Skeletal muscle tissue (tissue), 3 donors: ENCODE measurements at regions not wholly inside any gene's neighbourhood (a gene's known extent, or its start where the extent isn't known, plus 50 kb on each side); places are given as distances from the start of the nearest gene placed in this dataset.

ENCODE experiments used
- H3K27ac ChIP-seq: one replicate; pipeline ENCODE4 v1.7.0; 2013; ENCODE audit warnings: mild to moderate bottlenecking, low read depth, low read length, inconsistent platforms
- H3K27me3 ChIP-seq, 3 donors: one replicate each; pipeline ENCODE4 v1.7.0; 2013; ENCODE audit warnings: low read length in 3 of 3; ENCODE audit not compliant: control insufficient read depth in 3 of 3, insufficient read depth in 3 of 3
- H3K36me3 ChIP-seq, 3 donors: one replicate each; pipeline ENCODE4 v1.7.0; 2013; ENCODE audit warnings: low read length in 3 of 3; ENCODE audit not compliant: control insufficient read depth in 3 of 3, insufficient read depth in 3 of 3
- H3K4me1 ChIP-seq, 3 donors: one replicate each; pipeline ENCODE4 v1.7.0; 2013; ENCODE audit warnings: low read length in 3 of 3, mild to moderate bottlenecking in 3 of 3; ENCODE audit not compliant: control insufficient read depth in 3 of 3, insufficient read depth in 3 of 3
- H3K4me3 ChIP-seq, 3 donors: one replicate each; pipeline ENCODE4 v1.7.0; 2013; ENCODE audit warnings: low read length in 3 of 3
- H3K9ac ChIP-seq, 3 donors: one replicate each; pipeline ENCODE4 v1.7.0; 2013; ENCODE audit warnings: low read length in 3 of 3, mild to moderate bottlenecking in 3 of 3, moderate library complexity in 2 of 3, low read depth in 1 of 3
- H3K9me3 ChIP-seq, 3 donors: one replicate each; pipeline ENCODE4 v1.7.0; 2013; ENCODE audit warnings: low read length in 3 of 3; ENCODE audit not compliant: control insufficient read depth in 3 of 3
- donor health status: Osteomylitis.

- Histone ChIP-seq H3K36me3 (no peaks in the 10 kb centered on the region), H3K9me3 (no peaks in the 10 kb centered on the region), H3K9ac (no peak overlapping the region)
Measured at GRCh38 chr2:5215989-5216607, 476.1 kb upstream of the SOX11 start.

DNA sequence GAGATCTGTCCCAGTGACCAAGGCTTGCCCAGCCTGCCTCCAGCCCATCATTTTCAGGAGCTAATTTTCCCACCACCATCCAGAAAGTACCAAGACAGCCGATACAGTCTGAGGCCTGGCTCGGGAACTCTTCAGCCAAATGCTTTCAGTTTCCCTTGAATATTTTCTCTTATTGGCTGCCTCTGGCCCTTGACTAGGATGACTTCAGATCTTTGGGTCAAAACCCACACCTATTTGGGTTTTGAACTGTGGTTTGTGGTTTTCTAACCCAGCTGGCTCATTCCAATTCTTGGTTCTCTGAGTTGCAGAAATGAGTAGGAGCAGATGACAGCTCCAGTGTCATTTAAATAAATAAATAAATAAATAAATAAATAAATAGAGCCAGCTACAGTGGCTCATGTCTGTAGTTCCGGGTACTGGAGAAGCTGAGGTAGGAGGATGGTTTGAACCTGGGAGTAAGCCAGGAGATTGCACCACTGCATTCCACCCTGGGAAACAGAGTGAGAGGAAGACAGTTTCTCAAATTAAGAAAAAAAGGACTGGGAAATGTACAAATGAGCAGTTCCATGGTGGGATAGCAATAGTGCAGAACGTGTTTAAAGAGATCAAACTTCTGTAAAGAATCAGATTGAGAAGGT lies 465.0 kb upstream of the SOX11 start:
- Histone ChIP-seq H3K27me3 (no peaks in the 10 kb centered on the region), H3K4me1 (peaks cover 0 to 4% (median 2%) of the 10 kb centered on the region in 3 donors), H3K27ac (no peak overlapping the region), H3K9me3 (no peaks in the 10 kb centered on the region), H3K9ac (no peak overlapping the region), H3K4me3 (no peak overlapping the region), H3K36me3 (no peaks in the 10 kb centered on the region)

More at GRCh38 chr2:5215989-5216607, 476.1 kb upstream of the SOX11 start:
- H3K4me3 ChIP-seq = no peak overlapping the region
- H3K27me3 ChIP-seq = no peaks in the 10 kb centered on the region
- no peak overlapping the region for H3K27ac ChIP-seq
- no peaks in the 10 kb centered on the region for H3K4me1 ChIP-seq

DNA sequence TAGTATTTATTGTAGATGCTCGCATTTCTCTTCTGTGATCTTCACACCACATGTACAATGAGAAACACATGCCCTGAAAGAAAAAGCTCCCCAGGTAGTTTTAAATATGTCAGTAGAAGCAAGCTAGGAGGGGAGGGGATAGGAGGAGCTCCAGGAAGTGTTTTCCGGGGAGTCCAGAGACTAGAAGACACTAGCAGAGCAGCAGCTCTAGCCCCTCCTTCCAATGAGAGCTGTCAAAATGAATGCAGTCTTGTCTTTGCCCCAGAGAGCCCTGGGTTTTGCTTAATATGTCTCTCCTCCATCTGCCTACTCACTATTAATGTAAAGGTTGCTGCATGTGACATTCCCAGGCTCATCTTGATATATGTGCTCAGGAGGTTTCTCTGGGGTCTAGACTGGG lies 462.6 kb upstream of the SOX11 start:
- no peaks in the 10 kb centered on the region for H3K27me3 ChIP-seq
- H3K36me3 ChIP-seq = no peaks in the 10 kb centered on the region

GRCh38 chr2:5230444-5230843 lies 461.7 kb upstream of the SOX11 start:
- Histone ChIP-seq H3K9me3 (no peaks in the 10 kb centered on the region), H3K4me3 (no peak overlapping the region), H3K27me3 (no peaks in the 10 kb centered on the region)

More for the DNA sequence above, 462.6 kb upstream of the SOX11 start:
- Histone ChIP-seq H3K27ac (no peak overlapping the region), H3K9me3 (no peaks in the 10 kb centered on the region), H3K9ac (no peak overlapping the region), H3K4me3 (no peak overlapping the region), H3K4me1 (peaks cover 0 to 4% (median 2%) of the 10 kb centered on the region in 3 donors)

GRCh38 chr2:5230855-5231254 lies 461.3 kb upstream of the SOX11 start:
- peaks cover 0 to 4% (median 2%) of the 10 kb centered on the region in 3 donors for H3K4me1 ChIP-seq
- no peak overlapping the region for H3K4me3 ChIP-seq
- H3K9me3 ChIP-seq = no peaks in the 10 kb centered on the region
- no peaks in the 10 kb centered on the region for H3K27me3 ChIP-seq
- H3K27ac ChIP-seq = no peak overlapping the region
- no peak overlapping the region for H3K9ac ChIP-seq
- no peaks in the 10 kb centered on the region for H3K36me3 ChIP-seq

More at GRCh38 chr2:5230444-5230843, 461.7 kb upstream of the SOX11 start:
- Histone ChIP-seq H3K9ac (no peak overlapping the region), H3K36me3 (no peaks in the 10 kb centered on the region), H3K27ac (no peak overlapping the region), H3K4me1 (peaks cover 0 to 4% (median 2%) of the 10 kb centered on the region in 3 donors)

DNA sequence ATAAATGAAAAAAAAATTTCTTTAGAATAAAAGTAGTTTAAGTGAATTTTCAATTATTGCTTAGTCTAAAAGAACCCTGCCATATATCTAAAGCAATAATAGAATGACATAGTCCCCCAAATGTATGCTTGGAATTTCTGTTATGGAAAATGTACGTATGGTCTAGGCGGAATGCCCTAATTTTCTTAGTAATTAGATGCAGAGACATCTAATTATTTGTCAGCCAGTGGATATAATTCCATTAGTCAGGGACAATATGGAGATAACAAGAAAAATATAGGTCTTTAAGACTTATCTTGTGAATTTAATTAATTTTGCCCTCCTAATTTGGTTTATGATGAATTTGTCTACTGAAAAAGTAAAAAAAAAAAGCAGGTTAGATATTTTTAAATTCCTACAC lies 460.9 kb upstream of the SOX11 start:
- Histone ChIP-seq H3K36me3 (no peaks in the 10 kb centered on the region), H3K4me1 (peaks cover 0 to 4% (median 2%) of the 10 kb centered on the region in 3 donors), H3K27ac (no peak overlapping the region), H3K4me3 (no peak overlapping the region), H3K9ac (no peak overlapping the region), H3K27me3 (no peaks in the 10 kb centered on the region), H3K9me3 (no peaks in the 10 kb centered on the region)

DNA sequence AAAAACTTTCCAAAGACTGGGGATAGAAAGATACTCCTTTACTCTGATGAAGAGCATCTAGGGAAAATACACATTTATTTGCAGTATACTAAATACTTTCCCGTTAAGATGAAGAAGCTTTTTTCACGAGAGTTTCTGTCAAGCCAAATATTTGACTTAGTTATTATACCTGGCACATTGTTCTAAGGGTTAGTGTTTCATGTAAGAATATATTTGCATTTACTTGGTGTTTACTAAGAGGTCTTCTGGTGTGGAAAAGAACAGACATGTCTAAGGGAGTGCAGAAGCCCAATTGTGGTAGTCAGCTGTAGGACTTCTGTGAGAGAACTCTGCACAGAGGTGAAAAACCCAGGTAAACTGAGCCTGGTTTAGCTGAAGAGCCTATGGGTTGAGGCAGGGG lies 457.6 kb upstream of the SOX11 start:
- no peak overlapping the region for H3K27ac ChIP-seq
- no peaks in the 10 kb centered on the region for H3K27me3 ChIP-seq
- no peak overlapping the region for H3K9ac ChIP-seq
- H3K4me1 ChIP-seq = peaks cover 0 to 4% (median 2%) of the 10 kb centered on the region in 3 donors
- H3K9me3 ChIP-seq = no peaks in the 10 kb centered on the region
- no peaks in the 10 kb centered on the region for H3K36me3 ChIP-seq
- H3K4me3 ChIP-seq = no peak overlapping the region

- no peak overlapping the region for H3K4me3 ChIP-seq
- no peak overlapping the region for H3K9ac ChIP-seq
- H3K27ac ChIP-seq = no peak overlapping the region
- no peaks in the 10 kb centered on the region for H3K36me3 ChIP-seq
- H3K9me3 ChIP-seq = no peaks in the 10 kb centered on the region
- H3K4me1 ChIP-seq = no peaks in the 10 kb centered on the region
- no peaks in the 10 kb centered on the region for H3K27me3 ChIP-seq
Measured at GRCh38 chr2:5235701-5236100, 456.5 kb upstream of the SOX11 start.

DNA sequence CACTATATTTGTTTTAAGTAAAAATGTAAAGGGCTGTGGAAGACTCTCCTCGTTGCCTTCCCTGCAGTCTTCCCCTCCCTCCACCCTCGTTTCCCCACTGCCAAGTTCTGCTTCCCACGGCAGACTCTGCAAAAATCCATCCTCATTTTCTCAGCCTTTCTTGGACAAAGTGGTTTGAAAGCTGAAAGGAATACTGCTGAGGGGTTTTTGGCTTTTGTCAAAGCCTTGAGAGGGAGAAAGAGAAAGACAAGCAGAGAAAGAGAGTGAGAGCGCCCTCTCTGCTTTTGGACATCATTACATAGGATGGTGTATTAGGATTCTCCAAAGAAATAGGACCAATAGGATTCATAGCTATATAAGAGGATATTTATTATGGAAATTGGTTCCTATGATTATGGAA lies 455.9 kb upstream of the SOX11 start:
- Histone ChIP-seq H3K27ac (no peak overlapping the region), H3K9me3 (no peaks in the 10 kb centered on the region), H3K4me1 (no peaks in the 10 kb centered on the region), H3K27me3 (no peaks in the 10 kb centered on the region), H3K9ac (no peak overlapping the region), H3K36me3 (no peaks in the 10 kb centered on the region), H3K4me3 (no peak overlapping the region)

- H3K27ac ChIP-seq = no peak overlapping the region
- H3K4me3 ChIP-seq = no peak overlapping the region
- H3K36me3 ChIP-seq = no peaks in the 10 kb centered on the region
- no peaks in the 10 kb centered on the region for H3K9me3 ChIP-seq
- peaks cover 0 to 4% (median 0%) of the 10 kb centered on the region in 3 donors for H3K27me3 ChIP-seq
- no peak overlapping the region for H3K9ac ChIP-seq
- no peaks in the 10 kb centered on the region for H3K4me1 ChIP-seq
Measured at GRCh38 chr2:5242751-5243150, 449.4 kb upstream of the SOX11 start.
